ENCODE measurements at regions not wholly inside any gene's neighbourhood (a gene's known extent, or its start where the extent isn't known, plus 50 kb on each side); places are given as distances from the start of the nearest gene placed in this dataset.

- TF ChIP-seq SIN3A (IDR thresholded peaks at IDR 0.05; ENCODE audit: low read depth, low read length) (no peak), CTCF (IDR thresholded peaks at IDR 0.05 in 2 of 3, conservative IDR thresholded peaks at IDR 0.05 in 1 of 3; ENCODE audit: control insufficient read depth in 2 of 3, extremely low read depth in 1 of 3, insufficient read depth in 1 of 3, low read depth in 3 of 3, low read length in 3 of 3) (no peak), FOXM1 (IDR thresholded peaks at IDR 0.05; ENCODE audit: low read depth, low read length) (no peak), POLR2AphosphoS5 (IDR thresholded peaks at IDR 0.05; ENCODE audit: low read length) (no peak), BCL3 (IDR thresholded peaks at IDR 0.05; ENCODE audit: borderline replicate concordance, insufficient read depth, low read depth, low read length, poor library complexity, severe bottlenecking) (no peak), NBN (IDR thresholded peaks at IDR 0.05) (no peak)
These were observed 178.7 kb upstream of the FBXL17 start for GRCh38 chr5:108560581-108560980.

Measured in GM12878 (cell line).